ENCODE measurements at regions not wholly inside any gene's neighbourhood (a gene's known extent, or its start where the extent isn't known, plus 50 kb on each side); places are given as distances from the start of the nearest gene placed in this dataset.

GRCh38 chr1:34360574-34360973 lies 183.9 kb downstream of the C1orf94 start:
- TF ChIP-seq CTCF (IDR thresholded peaks at IDR 0.05) (no peak), CBX8 (IDR thresholded peaks at IDR 0.05) (no peak), REST (IDR thresholded peaks at IDR 0.05) (no peak), ZC3H11A (IDR thresholded peaks at IDR 0.05) (no peak), CHD4 (IDR thresholded peaks at IDR 0.05; ENCODE audit: borderline replicate concordance) (no peak), EP300 (IDR thresholded peaks at IDR 0.05) (no peak), HDAC2 (IDR thresholded peaks at IDR 0.05) (no peak), POLR2A (IDR thresholded peaks at IDR 0.05; ENCODE audit: low read length) (no peak), NFE2L2 (conservative IDR thresholded peaks at IDR 0.05; ENCODE audit: low read length) (no peak)
- TF ChIP-seq, protein P1, sequence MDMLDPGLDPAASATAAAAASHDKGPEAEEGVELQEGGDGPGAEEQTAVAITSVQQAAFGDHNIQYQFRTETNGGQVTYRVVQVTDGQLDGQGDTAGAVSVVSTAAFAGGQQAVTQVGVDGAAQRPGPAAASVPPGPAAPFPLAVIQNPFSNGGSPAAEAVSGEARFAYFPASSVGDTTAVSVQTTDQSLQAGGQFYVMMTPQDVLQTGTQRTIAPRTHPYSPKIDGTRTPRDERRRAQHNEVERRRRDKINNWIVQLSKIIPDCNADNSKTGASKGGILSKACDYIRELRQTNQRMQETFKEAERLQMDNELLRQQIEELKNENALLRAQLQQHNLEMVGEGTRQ (IDR thresholded peaks at IDR 0.05) = no peak
- TF ChIP-seq, protein P2, sequence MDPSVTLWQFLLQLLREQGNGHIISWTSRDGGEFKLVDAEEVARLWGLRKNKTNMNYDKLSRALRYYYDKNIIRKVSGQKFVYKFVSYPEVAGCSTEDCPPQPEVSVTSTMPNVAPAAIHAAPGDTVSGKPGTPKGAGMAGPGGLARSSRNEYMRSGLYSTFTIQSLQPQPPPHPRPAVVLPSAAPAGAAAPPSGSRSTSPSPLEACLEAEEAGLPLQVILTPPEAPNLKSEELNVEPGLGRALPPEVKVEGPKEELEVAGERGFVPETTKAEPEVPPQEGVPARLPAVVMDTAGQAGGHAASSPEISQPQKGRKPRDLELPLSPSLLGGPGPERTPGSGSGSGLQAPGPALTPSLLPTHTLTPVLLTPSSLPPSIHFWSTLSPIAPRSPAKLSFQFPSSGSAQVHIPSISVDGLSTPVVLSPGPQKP (IDR thresholded peaks at IDR 0.05; ENCODE audit: low read depth, low read length) = no peak
- TF ChIP-seq, protein P3, sequence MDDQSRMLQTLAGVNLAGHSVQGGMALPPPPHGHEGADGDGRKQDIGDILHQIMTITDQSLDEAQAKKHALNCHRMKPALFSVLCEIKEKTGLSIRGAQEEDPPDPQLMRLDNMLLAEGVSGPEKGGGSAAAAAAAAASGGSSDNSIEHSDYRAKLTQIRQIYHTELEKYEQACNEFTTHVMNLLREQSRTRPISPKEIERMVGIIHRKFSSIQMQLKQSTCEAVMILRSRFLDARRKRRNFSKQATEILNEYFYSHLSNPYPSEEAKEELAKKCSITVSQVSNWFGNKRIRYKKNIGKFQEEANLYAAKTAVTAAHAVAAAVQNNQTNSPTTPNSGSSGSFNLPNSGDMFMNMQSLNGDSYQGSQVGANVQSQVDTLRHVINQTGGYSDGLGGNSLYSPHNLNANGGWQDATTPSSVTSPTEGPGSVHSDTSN (IDR thresholded peaks at IDR 0.05) = no peak
